Panc1 (cell line): ENCODE measurements at regions not wholly inside any gene's neighbourhood (a gene's known extent, or its start where the extent isn't known, plus 50 kb on each side); places are given as distances from the start of the nearest gene placed in this dataset.

Experiments used
- ATAC-seq: fragments of 200-7000 bp; cut with Tn5 transposase; 2 replicates; pipeline ENCODE4 v1.9.1; 2020; ENCODE audit warnings: mild to moderate bottlenecking, moderate library complexity
- BruUV-seq: library from RNA; stranded (reverse); fragments of 400-500 nt; replicated peaks from 2 replicates; lab custom pipeline; 2021; lab: Mats Ljungman, UMichigan
- CTCF ChIA-PET: fragments of 300-600 bp; sonication (Branson Sonifier 250); formaldehyde crosslinking; loops from one replicate; lab custom pipeline; 2022; ENCODE audit warnings: antibody characterized with exemption; lab: Charles Lee
- POLR2A ChIA-PET: fragments of 300-600 bp; sonication (Branson Sonifier 250); formaldehyde crosslinking; loops from one replicate; lab custom pipeline; 2022; ENCODE audit warnings: antibody characterized with exemption; lab: Charles Lee
- DNase-seq: peaks from one replicate; pipeline ENCODE4 v3.0.0-alpha.2; 2010; ENCODE audit warnings: low read depth, low spot score
- H3K27ac ChIP-seq: 2 replicates; pipeline ENCODE4 v1.5.1; 2011; ENCODE audit warnings: mild to moderate bottlenecking, low read length, inconsistent platforms
- H3K27me3 ChIP-seq: fragments of 200-500 bp; sonication (Bioruptor generic); 2 replicates; pipeline ENCODE4 v1.6.0; 2014; ENCODE audit warnings: low read length, inconsistent platforms; ENCODE audit not compliant: control insufficient read depth, insufficient read depth
- H3K36me3 ChIP-seq: fragments of 200-500 bp; sonication (Bioruptor generic); 2 replicates; pipeline ENCODE4 v1.5.1; 2014; ENCODE audit warnings: inconsistent platforms, mild to moderate bottlenecking, low read length, moderate library complexity; ENCODE audit not compliant: control insufficient read depth, insufficient read depth
- H3K4me1 ChIP-seq: 2 replicates; pipeline ENCODE4 v1.5.1; 2011; ENCODE audit warnings: inconsistent platforms, mild to moderate bottlenecking, low read length, moderate library complexity; ENCODE audit not compliant: control insufficient read depth, insufficient read depth
- H3K4me3 ChIP-seq, 2 experiments: 2 replicates each; pipeline ENCODE4 v1.5.1; 2011 to 2012; ENCODE audit warnings: low read depth in 2 of 2, low read length in 2 of 2, mild to moderate bottlenecking in 2 of 2, inconsistent platforms in 1 of 2, moderate library complexity in 1 of 2
- H3K9me3 ChIP-seq: fragments of 200-500 bp; sonication (Bioruptor generic); 2 replicates; pipeline ENCODE4 v1.5.1; 2014; ENCODE audit warnings: low read depth, mild to moderate bottlenecking, inconsistent platforms, low read length, moderate library complexity; ENCODE audit not compliant: control insufficient read depth, insufficient read depth
- POLR2AphosphoS5 ChIP-seq: IDR thresholded peaks from 2 replicates; pipeline ENCODE4 v1.6.1; 2012; ENCODE audit warnings: mild to moderate bottlenecking, low read depth, low read length, moderate library complexity
- SIN3A ChIP-seq: IDR thresholded peaks from 2 replicates; pipeline ENCODE4 v1.6.1; 2012; ENCODE audit warnings: low read depth, mild to moderate bottlenecking, low read length, moderate library complexity, borderline replicate concordance; ENCODE audit not compliant: insufficient read depth
- TCF7L2 ChIP-seq: IDR thresholded peaks from 2 replicates; pipeline ENCODE4 v1.6.1; 2011; ENCODE audit warnings: mild to moderate bottlenecking, low read depth, low read length, inconsistent platforms
- in situ Hi-C: cut with HindIII; loops from 2 replicates; pipeline ENCODE4 v1.10.0; 2016; ENCODE audit warnings: low sequenced_read_pairs, low pct_unique_long_range_greater_than_20kb
- intact Hi-C: fragments of 100-400 bp; cut with micrococcal nuclease; formaldehyde crosslinking; loops from one replicate; pipeline ENCODE4 v1.10.0; 2022; ENCODE audit not compliant: unreplicated experiment
- TF ChIP-seq, protein P1 (sequence below), 2 experiments: IDR thresholded peaks; 2 replicates each; pipeline ENCODE4 v1.6.1; 2011 to 2012; ENCODE audit warnings: low read depth in 2 of 2, control low read depth in 1 of 2, low read length in 1 of 2, mild to moderate bottlenecking in 1 of 2, moderate library complexity in 1 of 2; ENCODE audit not compliant: insufficient read depth in 1 of 2
- TF ChIP-seq, protein P2 (sequence below): fragments of 450-650 bp; IDR thresholded peaks from 2 replicates; pipeline ENCODE4 v1.5.1; 2017; ENCODE audit warnings: mild to moderate bottlenecking

DNA sequence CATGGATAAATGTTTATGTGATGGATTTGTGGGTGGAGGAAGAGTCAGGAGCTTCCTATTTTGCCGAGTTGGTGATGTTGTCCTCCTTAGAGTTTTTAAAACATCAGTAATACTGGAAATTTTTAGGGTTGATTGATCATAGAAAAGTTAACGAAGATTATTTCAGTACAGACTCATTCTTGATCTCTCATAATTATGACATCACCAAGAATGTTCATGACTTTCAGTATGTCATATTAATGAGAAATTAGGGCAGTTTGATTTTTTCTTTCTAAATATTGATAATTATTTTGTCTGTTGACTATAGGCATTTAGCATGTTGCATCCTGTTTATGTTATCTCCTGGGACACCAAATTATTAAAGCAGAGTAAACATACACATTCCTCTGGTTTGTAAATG, 512.2 kb downstream of the CD109 start:
- POLR2A ChIA-PET: no interaction called here
- CTCF ChIA-PET: no interaction called here
- intact Hi-C loops: no loop called here

DNA sequence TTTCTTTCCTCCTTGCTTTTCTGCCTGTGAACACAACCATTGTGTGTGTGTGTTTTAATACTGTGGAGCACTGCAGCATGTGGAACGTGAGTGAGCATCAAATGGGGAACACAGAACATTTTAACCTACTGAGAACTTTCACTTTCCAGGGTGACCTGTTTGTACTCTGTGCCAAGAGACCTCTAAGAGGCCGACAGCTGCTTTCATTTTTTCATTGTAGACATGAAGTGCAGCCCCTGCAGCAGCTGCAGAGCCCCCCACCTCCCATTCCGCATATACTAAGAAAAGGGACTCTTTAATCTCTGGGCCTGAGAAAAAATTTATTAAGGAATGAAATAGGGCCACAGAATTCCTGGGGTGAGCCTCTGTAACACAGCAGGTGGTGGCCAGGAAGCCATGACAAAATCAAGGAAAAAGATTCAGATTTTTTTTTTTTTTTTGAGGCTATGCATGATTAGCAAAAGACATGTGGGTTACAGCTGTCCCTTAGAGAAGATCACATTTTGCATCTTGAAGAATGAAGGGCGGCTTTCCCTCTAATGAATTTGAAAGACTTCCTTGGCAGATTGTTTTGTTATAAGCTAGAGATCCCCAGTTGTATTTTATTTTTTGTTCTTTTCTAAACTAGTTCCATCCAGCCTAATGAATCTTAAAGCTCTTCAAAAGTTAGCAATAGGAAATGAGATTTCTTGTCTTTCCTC, 503.4 kb downstream of the CD109 start:
- POLR2A ChIA-PET: no interaction called here
- intact Hi-C loops: no loop called here
- in situ Hi-C loops: no loop called here
- H3K4me1 ChIP-seq: no peaks in the 10 kb centered on the region
- no peaks in the 10 kb centered on the region for H3K9me3 ChIP-seq
- H3K27me3 ChIP-seq: no peaks in the 10 kb centered on the region
- TF ChIP-seq SIN3A (no peak), TCF7L2 (no peak), POLR2AphosphoS5 (no peak)
- TF ChIP-seq, protein P1, sequence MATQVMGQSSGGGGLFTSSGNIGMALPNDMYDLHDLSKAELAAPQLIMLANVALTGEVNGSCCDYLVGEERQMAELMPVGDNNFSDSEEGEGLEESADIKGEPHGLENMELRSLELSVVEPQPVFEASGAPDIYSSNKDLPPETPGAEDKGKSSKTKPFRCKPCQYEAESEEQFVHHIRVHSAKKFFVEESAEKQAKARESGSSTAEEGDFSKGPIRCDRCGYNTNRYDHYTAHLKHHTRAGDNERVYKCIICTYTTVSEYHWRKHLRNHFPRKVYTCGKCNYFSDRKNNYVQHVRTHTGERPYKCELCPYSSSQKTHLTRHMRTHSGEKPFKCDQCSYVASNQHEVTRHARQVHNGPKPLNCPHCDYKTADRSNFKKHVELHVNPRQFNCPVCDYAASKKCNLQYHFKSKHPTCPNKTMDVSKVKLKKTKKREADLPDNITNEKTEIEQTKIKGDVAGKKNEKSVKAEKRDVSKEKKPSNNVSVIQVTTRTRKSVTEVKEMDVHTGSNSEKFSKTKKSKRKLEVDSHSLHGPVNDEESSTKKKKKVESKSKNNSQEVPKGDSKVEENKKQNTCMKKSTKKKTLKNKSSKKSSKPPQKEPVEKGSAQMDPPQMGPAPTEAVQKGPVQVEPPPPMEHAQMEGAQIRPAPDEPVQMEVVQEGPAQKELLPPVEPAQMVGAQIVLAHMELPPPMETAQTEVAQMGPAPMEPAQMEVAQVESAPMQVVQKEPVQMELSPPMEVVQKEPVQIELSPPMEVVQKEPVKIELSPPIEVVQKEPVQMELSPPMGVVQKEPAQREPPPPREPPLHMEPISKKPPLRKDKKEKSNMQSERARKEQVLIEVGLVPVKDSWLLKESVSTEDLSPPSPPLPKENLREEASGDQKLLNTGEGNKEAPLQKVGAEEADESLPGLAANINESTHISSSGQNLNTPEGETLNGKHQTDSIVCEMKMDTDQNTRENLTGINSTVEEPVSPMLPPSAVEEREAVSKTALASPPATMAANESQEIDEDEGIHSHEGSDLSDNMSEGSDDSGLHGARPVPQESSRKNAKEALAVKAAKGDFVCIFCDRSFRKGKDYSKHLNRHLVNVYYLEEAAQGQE (IDR thresholded peaks at IDR 0.05; ENCODE audit: insufficient read depth in 1 of 2, low read depth in 2 of 2, low read length in 1 of 2): no peak
- TF ChIP-seq, protein P2, sequence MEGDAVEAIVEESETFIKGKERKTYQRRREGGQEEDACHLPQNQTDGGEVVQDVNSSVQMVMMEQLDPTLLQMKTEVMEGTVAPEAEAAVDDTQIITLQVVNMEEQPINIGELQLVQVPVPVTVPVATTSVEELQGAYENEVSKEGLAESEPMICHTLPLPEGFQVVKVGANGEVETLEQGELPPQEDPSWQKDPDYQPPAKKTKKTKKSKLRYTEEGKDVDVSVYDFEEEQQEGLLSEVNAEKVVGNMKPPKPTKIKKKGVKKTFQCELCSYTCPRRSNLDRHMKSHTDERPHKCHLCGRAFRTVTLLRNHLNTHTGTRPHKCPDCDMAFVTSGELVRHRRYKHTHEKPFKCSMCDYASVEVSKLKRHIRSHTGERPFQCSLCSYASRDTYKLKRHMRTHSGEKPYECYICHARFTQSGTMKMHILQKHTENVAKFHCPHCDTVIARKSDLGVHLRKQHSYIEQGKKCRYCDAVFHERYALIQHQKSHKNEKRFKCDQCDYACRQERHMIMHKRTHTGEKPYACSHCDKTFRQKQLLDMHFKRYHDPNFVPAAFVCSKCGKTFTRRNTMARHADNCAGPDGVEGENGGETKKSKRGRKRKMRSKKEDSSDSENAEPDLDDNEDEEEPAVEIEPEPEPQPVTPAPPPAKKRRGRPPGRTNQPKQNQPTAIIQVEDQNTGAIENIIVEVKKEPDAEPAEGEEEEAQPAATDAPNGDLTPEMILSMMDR: no peak
- CTCF ChIA-PET: no interaction called here
- no TSS peak for BruUV-seq
- no peak overlapping the region for H3K27ac ChIP-seq
- no peak for ATAC-seq
- DNase-seq: no peak
- no peaks in the 10 kb centered on the region for H3K36me3 ChIP-seq
- H3K4me3 ChIP-seq: no peak overlapping the region

More for the DNA sequence above, 512.2 kb downstream of the CD109 start:
- no peak for ATAC-seq
- TF ChIP-seq SIN3A (no peak), POLR2AphosphoS5 (no peak), TCF7L2 (no peak)
- TF ChIP-seq, protein P1 (IDR thresholded peaks at IDR 0.05; ENCODE audit: insufficient read depth in 1 of 2, low read depth in 2 of 2, low read length in 1 of 2): no peak
- TF ChIP-seq, protein P2: no peak
- no peak overlapping the region for H3K4me3 ChIP-seq
- H3K4me1 ChIP-seq: no peaks in the 10 kb centered on the region
- BruUV-seq: no TSS peak
- 0 out of 2 replicates have a peak, but pooled peaks cover 5% of the 10 kb centered on the region for H3K9me3 ChIP-seq
- in situ Hi-C loops: no loop called here
- H3K27ac ChIP-seq: no peak overlapping the region
- H3K36me3 ChIP-seq: no peaks in the 10 kb centered on the region
- DNase-seq: no peak
- H3K27me3 ChIP-seq: no peaks in the 10 kb centered on the region
